GM23338 (cell line): ENCODE measurements at regions not wholly inside any gene's neighbourhood (a gene's known extent, or its start where the extent isn't known, plus 50 kb on each side); places are given as distances from the start of the nearest gene placed in this dataset.

Experiments
- ATAC-seq: fragments of 200-7000 bp; cut with Tn5 transposase; 3 replicates; pipeline ENCODE4 v1.9.1; 2020
- DNase-seq: peaks from one replicate; pipeline ENCODE4 v3.0.0-alpha.2; 2015; ENCODE audit warnings: low spot score
- H2AFZ ChIP-seq: fragments of 200-600 bp; sonication (generic); 2 replicates; pipeline ENCODE4 v1.8.0; 2016; ENCODE audit warnings: antibody characterized with exemption, mild to moderate bottlenecking, moderate library complexity
- H3F3A ChIP-seq: fragments of 200-600 bp; sonication (generic); replicated peaks from 2 replicates; pipeline ENCODE4 v1.8.0; 2017; ENCODE audit warnings: antibody characterized with exemption, mixed run types, low read depth
- H3K27ac ChIP-seq: fragments of 200-600 bp; sonication (generic); 2 replicates; pipeline ENCODE4 v1.6.1; 2016; ENCODE audit warnings: low read depth
- H3K27me3 ChIP-seq: fragments of 200-600 bp; sonication (generic); 2 replicates; pipeline ENCODE4 v1.8.0; 2016; ENCODE audit warnings: mild to moderate bottlenecking, mixed run types, moderate library complexity; ENCODE audit not compliant: insufficient read depth
- H3K36me3 ChIP-seq: fragments of 200-600 bp; sonication (generic); 2 replicates; pipeline ENCODE4 v1.8.0; 2016; ENCODE audit warnings: mild to moderate bottlenecking; ENCODE audit not compliant: insufficient read depth
- H3K4me1 ChIP-seq: fragments of 200-600 bp; sonication (generic); 2 replicates; pipeline ENCODE4 v1.8.0; 2016; ENCODE audit warnings: mild to moderate bottlenecking, moderate library complexity; ENCODE audit not compliant: insufficient read depth
- H3K4me2 ChIP-seq: fragments of 200-600 bp; sonication (generic); 2 replicates; pipeline ENCODE4 v1.7.1; 2017; ENCODE audit warnings: mixed run types
- H3K4me3 ChIP-seq: fragments of 200-600 bp; sonication (generic); 2 replicates; pipeline ENCODE4 v1.6.1; 2016; ENCODE audit warnings: mixed run types
- H3K79me2 ChIP-seq: fragments of 200-600 bp; sonication (generic); replicated peaks from 2 replicates; pipeline ENCODE4 v1.8.0; 2017; ENCODE audit warnings: mild to moderate bottlenecking; ENCODE audit not compliant: insufficient read depth
- H3K9me2 ChIP-seq: fragments of 200-600 bp; sonication (generic); 2 replicates; pipeline ENCODE4 v1.8.0; 2017; ENCODE audit not compliant: insufficient read depth
- H4K20me1 ChIP-seq: fragments of 200-600 bp; sonication (generic); replicated peaks from 2 replicates; pipeline ENCODE4 v1.8.0; 2017; ENCODE audit warnings: mild to moderate bottlenecking; ENCODE audit not compliant: insufficient read depth
- H3K27ac Mint-ChIP-seq: 2 replicates; pipeline ENCODE4 v1.8.0; 2020; ENCODE audit warnings: inconsistent platforms, mild to moderate bottlenecking, moderate library complexity, mixed read lengths
- H3K27me3 Mint-ChIP-seq: 3 replicates; pipeline ENCODE4 v1.8.0; 2022; ENCODE audit warnings: low read depth, mild to moderate bottlenecking, moderate library complexity, mixed read lengths, inconsistent platforms; ENCODE audit not compliant: insufficient read depth, poor library complexity
- H3K36me3 Mint-ChIP-seq: 3 replicates; pipeline ENCODE4 v1.8.0; 2021; ENCODE audit warnings: low read depth, mild to moderate bottlenecking, inconsistent platforms, moderate library complexity, mixed read lengths
- H3K4me1 Mint-ChIP-seq: 3 replicates; pipeline ENCODE4 v1.8.0; 2020; ENCODE audit warnings: mild to moderate bottlenecking, inconsistent platforms, mixed read lengths
- H3K4me3 Mint-ChIP-seq: 3 replicates; pipeline ENCODE4 v1.8.0; 2021; ENCODE audit warnings: moderate library complexity, mild to moderate bottlenecking, inconsistent platforms, mixed read lengths
- H3K9me3 Mint-ChIP-seq: 3 replicates; pipeline ENCODE4 v1.8.0; 2020; ENCODE audit warnings: moderate library complexity, mild to moderate bottlenecking, inconsistent platforms, mixed read lengths
- CREB1 ChIP-seq: fragments of 250-450 bp; sonication (Bioruptor Pico); IDR thresholded peaks from 2 replicates; pipeline ENCODE4 v1.5.0; 2020; ENCODE audit warnings: low read depth, mild to moderate bottlenecking, moderate library complexity
- EZH2 ChIP-seq: fragments of 200-600 bp; sonication (generic); IDR thresholded peaks from one replicate; pipeline ENCODE4 v1.8.0; 2017; ENCODE audit warnings: antibody characterized with exemption, mild to moderate bottlenecking, low read depth; ENCODE audit not compliant: unreplicated experiment
- EZH2phosphoT487 ChIP-seq: fragments of 200-600 bp; sonication (generic); IDR thresholded peaks from one replicate; pipeline ENCODE4 v1.8.1; 2018; ENCODE audit warnings: antibody characterized with exemption; ENCODE audit not compliant: unreplicated experiment
- JUNB ChIP-seq: IDR thresholded peaks from one replicate; pipeline ENCODE4 v1.6.1; 2016; ENCODE audit warnings: antibody characterized with exemption; ENCODE audit not compliant: unreplicated experiment
- NANOG ChIP-seq: IDR thresholded peaks from 2 replicates; pipeline ENCODE4 v1.6.1; 2016; ENCODE audit warnings: antibody characterized with exemption, borderline replicate concordance
- POLR2AphosphoS5 ChIP-seq: IDR thresholded peaks from 2 replicates; pipeline ENCODE4 v1.6.1; 2016; ENCODE audit warnings: antibody characterized with exemption, low read depth
- REST ChIP-seq: IDR thresholded peaks from one replicate; pipeline ENCODE4 v1.6.1; 2018; ENCODE audit warnings: antibody characterized with exemption; ENCODE audit not compliant: unreplicated experiment
- STAT1 ChIP-seq: IDR thresholded peaks from one replicate; pipeline ENCODE4 v1.6.1; 2016; ENCODE audit warnings: antibody characterized with exemption; ENCODE audit not compliant: unreplicated experiment
- ZNF114 ChIP-seq: fragments of 250-450 bp; sonication (Bioruptor Pico); IDR thresholded peaks from 2 replicates; pipeline ENCODE4 v1.5.0; 2020; ENCODE audit warnings: mild to moderate bottlenecking, moderate library complexity
- ZNF331 ChIP-seq: fragments of 250-450 bp; sonication (Bioruptor Pico); IDR thresholded peaks from 2 replicates; pipeline ENCODE4 v1.5.0; 2020; ENCODE audit warnings: low read depth, mild to moderate bottlenecking, moderate library complexity
- ZNF462 ChIP-seq: fragments of 250-450 bp; sonication (Bioruptor Pico); IDR thresholded peaks from 2 replicates; pipeline ENCODE4 v1.5.0; 2020; ENCODE audit warnings: mild to moderate bottlenecking, moderate library complexity
- TF ChIP-seq, protein P1 (sequence below), 2 experiments: fragments of 200-600 bp in 1 of 2; sonication (generic) in 1 of 2; conservative IDR thresholded peaks; 2 replicates each; pipeline versions ENCODE4 v1.5.1 to v1.6.1; 2016 to 2017; ENCODE audit warnings: antibody characterized with exemption in 2 of 2, low read depth in 2 of 2, mild to moderate bottlenecking in 2 of 2, moderate library complexity in 1 of 2
- TF ChIP-seq, protein P2 (sequence below): IDR thresholded peaks from 2 replicates; pipeline ENCODE4 v1.6.1; 2016; ENCODE audit warnings: antibody characterized with exemption

GRCh38 chr1:14180738-14181137 lies 417.7 kb upstream of the KAZN start:
- TF ChIP-seq EZH2phosphoT487 (no peak), ZNF462 (no peak), STAT1 (no peak), REST (no peak), EZH2 (no peak), POLR2AphosphoS5 (no peak), NANOG (no peak), ZNF114 (CRISPR knock-in tag) (no peak), CREB1 (no peak), JUNB (no peak), ZNF331 (CRISPR knock-in tag) (no peak)
- TF ChIP-seq, protein P1, sequence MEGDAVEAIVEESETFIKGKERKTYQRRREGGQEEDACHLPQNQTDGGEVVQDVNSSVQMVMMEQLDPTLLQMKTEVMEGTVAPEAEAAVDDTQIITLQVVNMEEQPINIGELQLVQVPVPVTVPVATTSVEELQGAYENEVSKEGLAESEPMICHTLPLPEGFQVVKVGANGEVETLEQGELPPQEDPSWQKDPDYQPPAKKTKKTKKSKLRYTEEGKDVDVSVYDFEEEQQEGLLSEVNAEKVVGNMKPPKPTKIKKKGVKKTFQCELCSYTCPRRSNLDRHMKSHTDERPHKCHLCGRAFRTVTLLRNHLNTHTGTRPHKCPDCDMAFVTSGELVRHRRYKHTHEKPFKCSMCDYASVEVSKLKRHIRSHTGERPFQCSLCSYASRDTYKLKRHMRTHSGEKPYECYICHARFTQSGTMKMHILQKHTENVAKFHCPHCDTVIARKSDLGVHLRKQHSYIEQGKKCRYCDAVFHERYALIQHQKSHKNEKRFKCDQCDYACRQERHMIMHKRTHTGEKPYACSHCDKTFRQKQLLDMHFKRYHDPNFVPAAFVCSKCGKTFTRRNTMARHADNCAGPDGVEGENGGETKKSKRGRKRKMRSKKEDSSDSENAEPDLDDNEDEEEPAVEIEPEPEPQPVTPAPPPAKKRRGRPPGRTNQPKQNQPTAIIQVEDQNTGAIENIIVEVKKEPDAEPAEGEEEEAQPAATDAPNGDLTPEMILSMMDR (conservative IDR thresholded peaks at IDR 0.05; ENCODE audit: low read depth in 2 of 2): no peak
- TF ChIP-seq, protein P2, sequence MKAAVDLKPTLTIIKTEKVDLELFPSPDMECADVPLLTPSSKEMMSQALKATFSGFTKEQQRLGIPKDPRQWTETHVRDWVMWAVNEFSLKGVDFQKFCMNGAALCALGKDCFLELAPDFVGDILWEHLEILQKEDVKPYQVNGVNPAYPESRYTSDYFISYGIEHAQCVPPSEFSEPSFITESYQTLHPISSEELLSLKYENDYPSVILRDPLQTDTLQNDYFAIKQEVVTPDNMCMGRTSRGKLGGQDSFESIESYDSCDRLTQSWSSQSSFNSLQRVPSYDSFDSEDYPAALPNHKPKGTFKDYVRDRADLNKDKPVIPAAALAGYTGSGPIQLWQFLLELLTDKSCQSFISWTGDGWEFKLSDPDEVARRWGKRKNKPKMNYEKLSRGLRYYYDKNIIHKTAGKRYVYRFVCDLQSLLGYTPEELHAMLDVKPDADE: no peak
- Histone ChIP-seq H3K4me2 (peak overlapping the region; percentile 27; the same call in 1 of the 2 replicates), H3K79me2 (no peaks in the 10 kb centered on the region), H4K20me1 (no peaks in the 10 kb centered on the region), H3F3A (no peaks in the 10 kb centered on the region), H3K9me2 (peaks cover 6% of the 10 kb centered on the region; the same call in 1 of the 2 replicates), H3K27ac (no peak overlapping the region), H3K4me3 (no peak overlapping the region), H3K27me3 (no peaks in the 10 kb centered on the region), H3K36me3 (no peaks in the 10 kb centered on the region), H3K4me1 (peaks cover 59% of the 10 kb centered on the region), H2AFZ (no peak overlapping the region)
- no peak for DNase-seq
- Mint-ChIP-seq H3K27ac (no peak overlapping the region), H3K27me3 (no peaks in the 10 kb centered on the region), H3K4me3 (no peak overlapping the region), H3K36me3 (no peaks in the 10 kb centered on the region; the same call in 2 of the 3 replicates), H3K4me1 (peaks cover 59% of the 10 kb centered on the region), H3K9me3 (peaks cover 8% of the 10 kb centered on the region; the same call in 2 of the 3 replicates)
- no peak for ATAC-seq
